ENCODE measurements at regions not wholly inside any gene's neighbourhood (a gene's known extent, or its start where the extent isn't known, plus 50 kb on each side); places are given as distances from the start of the nearest gene placed in this dataset.

GRCh38 chr5:117318528-117318927 is 743.9 kb upstream of the SEMA6A start:
- no peak for TF ChIP-seq CTCF (optimal IDR thresholded peaks at IDR 0.05 in 1 of 3, IDR thresholded peaks at IDR 0.05 in 1 of 3, conservative IDR thresholded peaks at IDR 0.05 in 1 of 3; ENCODE audit: extremely low read depth in 1 of 3, insufficient read depth in 2 of 3, low read length in 3 of 3)
- TF ChIP-seq EZH2 (IDR thresholded peaks at IDR 0.05; ENCODE audit: low read length) = no peak

All from keratinocyte (primary cell).